ENCODE measurements at regions not wholly inside any gene's neighbourhood (a gene's known extent, or its start where the extent isn't known, plus 50 kb on each side); places are given as distances from the start of the nearest gene placed in this dataset.

- intact Hi-C loops (cut with DNase I): no loop called here
- Histone ChIP-seq H3K27me3 (no peaks in the 10 kb centered on the region), H3K27ac (no peak overlapping the region), H3K9me3 (no peaks in the 10 kb centered on the region), H3K36me3 (no peaks in the 10 kb centered on the region), H3K4me1 (no peaks in the 10 kb centered on the region), H3K4me3 (no peak overlapping the region)
- no peak for TF ChIP-seq POLR2A (IDR thresholded peaks at IDR 0.05)
- TF ChIP-seq CTCF (IDR thresholded peaks at IDR 0.05): no peak
- no peak for DNase-seq
- WGBS, 2 donors: 36 to 64% methylated on average over 1 of the region's 1 CpG
These were observed 317.6 kb downstream of the LRIG3 start for GRCh38 chr12:58602736-58603135.

- TF ChIP-seq CTCF (IDR thresholded peaks at IDR 0.05) (no peak), POLR2A (IDR thresholded peaks at IDR 0.05) (no peak)
- intact Hi-C loops (cut with DNase I): no loop called here
- H3K4me1 ChIP-seq: no peaks in the 10 kb centered on the region
- H3K9me3 ChIP-seq: no peaks in the 10 kb centered on the region
- 0 to 61% methylated on average over 1 of the region's 1 CpG for WGBS, 2 donors
- H3K4me3 ChIP-seq: no peak overlapping the region
- DNase-seq: no peak
- no peaks in the 10 kb centered on the region for H3K27me3 ChIP-seq
- no peak overlapping the region for H3K27ac ChIP-seq
- H3K36me3 ChIP-seq: no peaks in the 10 kb centered on the region
These were observed 312.5 kb downstream of the LRIG3 start for GRCh38 chr12:58607805-58608204.

GRCh38 chr12:58608711-58609110 is 311.6 kb downstream of the LRIG3 start:
- no peaks in the 10 kb centered on the region for H3K9me3 ChIP-seq
- no peak overlapping the region for H3K4me3 ChIP-seq
- no peaks in the 10 kb centered on the region for H3K27me3 ChIP-seq
- TF ChIP-seq POLR2A (IDR thresholded peaks at IDR 0.05) (no peak), CTCF (IDR thresholded peaks at IDR 0.05) (no peak)
- WGBS, 2 donors: 52 to 63% methylated on average over 1 of the region's 1 CpG
- H3K4me1 ChIP-seq: no peaks in the 10 kb centered on the region
- no peaks in the 10 kb centered on the region for H3K36me3 ChIP-seq
- no peak for DNase-seq
- no peak overlapping the region for H3K27ac ChIP-seq
- intact Hi-C loops (cut with DNase I): no loop called here

GRCh38 chr12:58615047-58615446 is 305.3 kb downstream of the LRIG3 start:
- Histone ChIP-seq H3K27ac (no peak overlapping the region), H3K36me3 (no peaks in the 10 kb centered on the region), H3K9me3 (no peaks in the 10 kb centered on the region), H3K4me3 (no peak overlapping the region), H3K27me3 (no peaks in the 10 kb centered on the region), H3K4me1 (no peaks in the 10 kb centered on the region)
- intact Hi-C loops (cut with DNase I): no loop called here
- DNase-seq: no peak
- TF ChIP-seq CTCF (IDR thresholded peaks at IDR 0.05) (no peak), POLR2A (IDR thresholded peaks at IDR 0.05) (no peak)
- WGBS, 2 donors: 64 to 76% methylated on average over 2 of the region's 2 CpGs

GRCh38 chr12:58615576-58615975 is 304.7 kb downstream of the LRIG3 start:
- intact Hi-C loops (cut with DNase I): no loop called here
- H3K4me3 ChIP-seq: no peak overlapping the region
- H3K36me3 ChIP-seq: no peaks in the 10 kb centered on the region
- H3K9me3 ChIP-seq: no peaks in the 10 kb centered on the region
- H3K27ac ChIP-seq: no peak overlapping the region
- H3K27me3 ChIP-seq: no peaks in the 10 kb centered on the region
- H3K4me1 ChIP-seq: no peaks in the 10 kb centered on the region
- TF ChIP-seq CTCF (IDR thresholded peaks at IDR 0.05): no peak
- TF ChIP-seq POLR2A (IDR thresholded peaks at IDR 0.05): no peak
- no peak for DNase-seq

Data from esophagus squamous epithelium (tissue), 5 donors.